MG63 (cell line): ENCODE measurements at regions not wholly inside any gene's neighbourhood (a gene's known extent, or its start where the extent isn't known, plus 50 kb on each side); places are given as distances from the start of the nearest gene placed in this dataset.
A peak's percentile ranks its signal among the peaks of the same experiment; 100 is the strongest.

ENCODE experiments used
- DNase-seq: peaks from one replicate; pipeline ENCODE4 v3.0.0-alpha.2; 2020
- H3K27me3 ChIP-seq: fragments of 250-450 bp; sonication (Bioruptor Pico); 2 replicates; pipeline ENCODE4 v1.5.1; 2020; ENCODE audit warnings: mild to moderate bottlenecking, moderate library complexity
- H3K36me3 ChIP-seq: fragments of 250-450 bp; sonication (Bioruptor Pico); 2 replicates; pipeline ENCODE4 v1.5.1; 2020; ENCODE audit warnings: mild to moderate bottlenecking, moderate library complexity
- H3K4me3 ChIP-seq: fragments of 250-450 bp; sonication (Bioruptor Pico); 2 replicates; pipeline ENCODE4 v1.5.1; 2020; ENCODE audit warnings: mild to moderate bottlenecking, moderate library complexity
- H3K9me3 ChIP-seq: fragments of 250-450 bp; sonication (Bioruptor Pico); 2 replicates; pipeline ENCODE4 v1.5.1; 2020; ENCODE audit warnings: mild to moderate bottlenecking, moderate library complexity

DNA sequence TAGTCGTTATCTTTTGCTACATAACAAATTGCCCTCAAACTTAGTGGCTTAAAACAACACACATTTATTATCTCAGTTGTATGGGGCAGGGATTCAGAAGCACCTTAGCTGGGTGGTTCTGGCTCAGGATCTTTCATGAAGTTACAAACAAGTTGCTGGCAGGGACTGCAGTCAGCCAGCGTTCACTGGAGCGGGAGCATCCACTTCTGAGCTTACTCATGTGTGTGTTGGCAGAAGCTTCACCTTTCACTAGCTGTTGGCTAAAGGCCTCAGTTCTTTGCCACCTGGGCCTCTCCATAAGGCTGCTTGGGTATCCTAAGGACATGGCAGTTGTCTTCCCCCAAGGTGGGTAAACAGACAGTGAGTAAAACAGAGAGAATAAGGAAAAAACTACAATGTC lies 365.7 kb downstream of the RPS29 start:
- no peak overlapping the region for H3K4me3 ChIP-seq
- H3K9me3 ChIP-seq: no peaks in the 10 kb centered on the region
- H3K27me3 ChIP-seq: no peaks in the 10 kb centered on the region
- no peaks in the 10 kb centered on the region for H3K36me3 ChIP-seq
- peak; percentile 49 for DNase-seq

DNA sequence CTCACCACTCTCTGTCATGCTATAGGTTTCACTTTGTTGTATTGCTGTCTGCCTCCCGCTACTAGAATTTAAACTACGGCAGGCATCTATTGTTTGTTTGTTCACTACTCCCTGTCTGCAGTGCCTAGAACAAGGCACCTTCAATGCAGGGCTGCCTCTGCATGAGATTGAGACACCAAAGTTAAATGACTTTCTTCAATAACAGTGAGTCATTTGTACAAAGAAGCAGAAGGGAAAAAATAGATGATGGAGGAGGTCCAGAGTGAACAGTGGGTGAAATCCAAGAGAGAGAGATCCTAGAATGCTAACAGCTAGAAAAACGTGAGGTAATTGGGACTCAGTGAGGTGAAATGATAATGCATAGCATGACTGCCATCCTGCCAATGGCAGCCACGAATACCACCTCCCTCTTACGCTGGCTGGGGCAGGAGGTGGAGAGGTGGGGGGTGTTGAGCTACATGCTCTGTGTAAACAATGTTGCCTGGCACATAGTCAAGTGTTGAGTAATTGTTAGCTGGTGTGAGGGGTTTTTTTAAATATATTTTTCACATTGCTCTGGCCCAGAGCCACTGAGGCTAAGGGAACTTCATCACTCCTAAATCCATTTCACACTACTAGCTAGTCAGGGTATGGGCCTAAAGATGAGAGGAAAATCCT lies 367.6 kb downstream of the RPS29 start:
- Histone ChIP-seq H3K36me3 (no peaks in the 10 kb centered on the region), H3K4me3 (no peak overlapping the region), H3K27me3 (no peaks in the 10 kb centered on the region), H3K9me3 (no peaks in the 10 kb centered on the region)
- peak; percentile 68 for DNase-seq

DNA sequence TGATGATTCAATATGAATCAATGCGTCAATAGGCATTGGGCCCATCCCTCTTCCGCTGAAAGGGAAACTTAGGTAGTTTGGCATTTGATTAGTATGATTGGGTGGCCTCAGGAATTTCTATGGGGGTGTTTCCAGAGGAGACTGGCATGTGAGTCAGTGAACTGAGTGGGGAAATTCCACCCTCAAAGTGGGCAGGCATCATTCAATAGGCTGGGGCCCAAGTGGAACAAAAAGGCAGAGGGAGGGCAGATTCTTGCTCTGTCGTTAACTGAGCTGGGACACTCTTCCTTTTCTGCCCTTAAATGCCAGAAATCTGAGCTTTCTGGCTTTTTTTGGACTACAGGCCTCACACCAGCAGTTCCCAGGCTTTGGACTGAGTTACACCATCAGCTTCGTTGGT lies 373.5 kb downstream of the RPS29 start:
- Histone ChIP-seq H3K27me3 (no peaks in the 10 kb centered on the region), H3K36me3 (no peaks in the 10 kb centered on the region), H3K4me3 (no peak overlapping the region), H3K9me3 (no peaks in the 10 kb centered on the region)
- DNase-seq: peak; percentile 18

DNA sequence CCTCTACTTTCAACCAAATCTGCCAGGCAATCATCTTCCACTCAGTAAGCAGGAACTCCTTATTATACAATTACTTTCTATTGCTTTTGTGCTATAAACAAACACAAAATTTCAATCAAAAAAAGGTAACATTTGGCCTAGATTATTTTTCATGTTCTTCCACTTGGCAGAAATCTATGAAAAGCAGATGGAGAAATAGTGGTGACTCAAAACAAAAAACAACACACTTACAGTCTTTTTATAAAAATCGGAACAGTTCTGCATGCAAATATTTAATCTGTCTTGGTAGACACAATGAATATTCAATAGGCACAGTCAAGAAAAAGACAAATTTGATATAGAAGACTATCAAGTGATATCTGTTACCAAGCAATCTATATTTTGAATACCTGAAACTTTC lies 376.8 kb downstream of the RPS29 start:
- H3K36me3 ChIP-seq: no peaks in the 10 kb centered on the region
- H3K4me3 ChIP-seq: no peak overlapping the region
- H3K9me3 ChIP-seq: no peaks in the 10 kb centered on the region
- DNase-seq: no peak
- H3K27me3 ChIP-seq: no peaks in the 10 kb centered on the region

DNA sequence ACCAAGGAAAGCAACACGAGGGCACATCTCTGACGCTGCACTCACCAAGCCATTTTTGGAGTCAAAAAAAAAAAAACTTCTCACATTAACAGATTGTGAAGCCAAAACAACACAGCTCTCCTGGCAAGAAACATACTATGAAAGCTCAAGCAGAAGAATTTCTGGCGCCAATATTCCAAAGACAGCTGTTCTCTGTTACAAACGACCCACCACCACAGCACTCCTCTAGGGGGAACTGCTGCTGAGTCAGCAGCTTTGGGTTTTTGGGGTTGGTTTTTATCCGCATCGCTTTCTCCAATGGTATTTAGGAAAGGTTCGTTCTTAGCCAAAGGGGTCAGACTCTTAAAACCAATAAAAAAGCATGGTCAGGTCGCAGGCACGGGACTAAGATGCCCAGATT lies 379.4 kb downstream of the RPS29 start:
- Histone ChIP-seq H3K36me3 (no peaks in the 10 kb centered on the region), H3K4me3 (no peak overlapping the region), H3K9me3 (no peaks in the 10 kb centered on the region), H3K27me3 (no peaks in the 10 kb centered on the region)
- DNase-seq: no peak

DNA sequence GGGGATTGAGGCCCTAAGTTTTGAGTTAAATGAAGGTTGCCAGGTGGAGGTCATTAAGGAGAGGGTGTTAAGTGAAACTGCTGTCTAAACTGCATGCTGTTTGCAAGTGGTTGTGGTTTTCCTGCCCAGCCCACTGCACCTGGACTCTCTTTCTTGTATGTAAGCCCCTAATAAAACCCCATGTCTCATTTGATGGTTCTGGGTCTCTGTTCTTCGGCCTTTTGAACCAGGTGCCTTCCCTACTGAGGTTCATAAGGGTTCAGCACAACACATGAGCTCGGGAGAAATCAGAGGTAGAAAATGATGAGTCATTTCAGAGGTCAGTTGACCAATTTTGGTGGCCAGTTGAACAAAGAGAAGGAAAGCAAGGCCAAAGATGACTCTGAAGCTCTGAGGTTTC lies 382.5 kb downstream of the RPS29 start:
- DNase-seq: no peak
- Histone ChIP-seq H3K9me3 (no peaks in the 10 kb centered on the region), H3K36me3 (no peaks in the 10 kb centered on the region), H3K4me3 (no peak overlapping the region), H3K27me3 (no peaks in the 10 kb centered on the region)

DNA sequence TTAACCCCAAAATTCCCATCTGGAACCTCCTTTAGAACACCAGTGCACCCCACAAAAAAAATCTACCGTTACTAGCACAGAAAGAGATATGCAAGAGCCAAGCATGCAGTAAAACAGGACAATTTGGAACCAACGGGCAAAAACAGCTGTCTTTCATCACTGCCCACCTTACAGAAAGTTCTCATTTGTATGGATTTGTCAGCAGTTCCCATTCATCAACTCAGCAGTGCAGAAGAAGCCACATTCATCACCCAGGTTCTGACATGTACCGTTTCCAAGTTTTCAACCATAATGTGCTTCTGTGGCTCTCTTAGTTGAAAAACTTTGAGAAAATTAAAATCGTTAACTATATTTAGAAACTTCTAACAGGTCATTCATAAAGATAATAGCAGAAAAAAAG lies 387.0 kb downstream of the RPS29 start:
- no peaks in the 10 kb centered on the region for H3K9me3 ChIP-seq
- no peak overlapping the region for H3K4me3 ChIP-seq
- H3K27me3 ChIP-seq: no peaks in the 10 kb centered on the region
- DNase-seq: no peak
- no peaks in the 10 kb centered on the region for H3K36me3 ChIP-seq

DNA sequence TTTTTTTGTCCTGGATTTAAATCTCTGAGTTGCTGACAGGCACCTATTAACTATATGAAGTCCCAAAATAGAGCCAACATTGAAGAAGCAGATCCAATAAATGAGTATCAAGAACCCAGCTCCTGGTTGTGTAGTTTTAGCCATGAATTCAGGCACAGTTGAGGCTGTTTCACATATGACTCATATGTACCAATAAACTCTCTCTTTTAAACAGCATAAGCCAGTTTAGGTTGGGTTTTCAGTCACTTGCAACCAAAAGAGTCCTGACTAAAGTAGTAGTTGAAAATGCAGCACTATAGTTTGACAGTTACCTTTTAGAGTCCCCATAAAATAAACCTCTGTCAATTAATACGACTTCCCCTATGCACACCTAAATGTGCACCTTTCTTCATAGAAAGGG lies 389.9 kb downstream of the RPS29 start:
- no peak overlapping the region for H3K4me3 ChIP-seq
- DNase-seq: no peak
- H3K36me3 ChIP-seq: no peaks in the 10 kb centered on the region
- H3K27me3 ChIP-seq: no peaks in the 10 kb centered on the region
- H3K9me3 ChIP-seq: no peaks in the 10 kb centered on the region

DNA sequence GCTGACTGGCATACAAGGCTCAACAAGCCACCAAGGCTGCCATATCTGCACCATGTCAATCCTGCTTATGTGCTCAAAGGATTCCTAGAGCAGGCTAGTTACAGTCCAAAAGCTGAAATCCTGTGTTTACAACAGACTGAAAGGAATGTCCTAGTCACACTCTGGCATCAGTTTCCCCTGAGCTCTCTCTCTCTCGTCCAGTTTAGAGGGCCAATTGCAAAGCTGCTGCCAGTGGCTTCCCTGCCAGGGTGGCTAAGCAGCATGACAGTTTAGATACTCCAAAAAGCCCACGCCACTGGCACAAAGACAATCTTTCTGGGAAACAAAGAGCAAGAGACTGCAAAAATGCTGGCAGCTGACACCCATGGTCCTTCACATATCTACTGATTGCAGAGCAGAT lies 392.1 kb downstream of the RPS29 start:
- H3K4me3 ChIP-seq: no peak overlapping the region
- no peaks in the 10 kb centered on the region for H3K27me3 ChIP-seq
- DNase-seq: peak; percentile 81
- H3K9me3 ChIP-seq: no peaks in the 10 kb centered on the region
- H3K36me3 ChIP-seq: no peaks in the 10 kb centered on the region

DNA sequence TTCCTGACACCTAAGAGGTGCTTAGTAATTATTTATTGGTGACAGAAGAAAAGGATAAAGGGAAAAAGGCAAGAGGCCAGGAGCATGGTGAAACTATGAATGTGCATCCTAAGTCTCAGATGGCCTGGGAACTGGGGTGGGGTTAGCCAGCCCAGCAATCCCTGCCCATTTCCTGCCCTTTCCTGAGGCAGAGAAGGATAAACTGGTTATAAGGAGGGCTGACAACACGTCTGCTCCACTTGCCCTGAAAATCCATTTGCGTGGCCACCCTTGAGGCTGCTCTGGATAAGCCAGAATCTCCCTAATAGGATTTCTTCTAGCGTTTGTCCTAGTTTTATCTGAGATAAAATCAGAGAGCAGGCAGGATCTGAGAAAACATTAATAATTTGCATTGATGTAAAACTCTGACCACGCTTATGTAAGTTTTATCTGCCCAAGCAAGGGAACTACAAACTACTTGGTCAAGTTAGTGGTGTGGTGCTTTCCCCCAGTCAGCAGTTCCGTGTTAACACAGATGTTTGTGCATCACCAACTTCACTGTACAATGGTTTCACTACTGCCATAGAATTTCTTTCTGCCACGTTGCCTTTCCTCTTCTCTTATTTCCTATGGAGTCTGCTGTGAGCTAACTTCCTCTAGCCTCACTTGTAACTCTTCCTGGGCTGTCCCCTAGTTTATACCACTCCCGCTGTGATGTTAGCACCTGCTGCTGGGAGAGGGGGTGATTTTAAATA lies 392.7 kb downstream of the RPS29 start:
- no peak for DNase-seq
- no peaks in the 10 kb centered on the region for H3K36me3 ChIP-seq

DNA sequence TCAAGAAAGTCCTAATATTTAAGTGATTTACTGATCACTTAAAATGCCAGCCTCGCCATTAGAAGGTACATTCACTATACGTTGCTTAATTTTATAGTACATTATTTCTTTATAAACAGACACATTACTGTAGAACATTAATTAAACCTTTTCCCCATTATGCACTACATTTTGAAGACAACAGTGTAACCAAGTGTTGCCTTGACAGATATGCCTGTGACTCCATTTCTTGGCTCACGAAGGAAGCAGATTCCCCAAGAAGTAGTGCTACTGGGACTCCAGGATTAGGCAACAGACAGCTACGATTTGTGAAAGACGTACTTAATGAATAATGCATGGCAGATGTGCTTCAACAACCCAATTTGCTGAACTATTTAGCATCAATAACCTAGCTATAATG lies 394.8 kb downstream of the RPS29 start:
- H3K27me3 ChIP-seq: no peaks in the 10 kb centered on the region
- no peak for DNase-seq
- no peaks in the 10 kb centered on the region for H3K36me3 ChIP-seq
- no peaks in the 10 kb centered on the region for H3K9me3 ChIP-seq
- H3K4me3 ChIP-seq: no peak overlapping the region

More for the DNA sequence above, 392.7 kb downstream of the RPS29 start:
- Histone ChIP-seq H3K9me3 (no peaks in the 10 kb centered on the region), H3K27me3 (no peaks in the 10 kb centered on the region), H3K4me3 (no peak overlapping the region)

DNA sequence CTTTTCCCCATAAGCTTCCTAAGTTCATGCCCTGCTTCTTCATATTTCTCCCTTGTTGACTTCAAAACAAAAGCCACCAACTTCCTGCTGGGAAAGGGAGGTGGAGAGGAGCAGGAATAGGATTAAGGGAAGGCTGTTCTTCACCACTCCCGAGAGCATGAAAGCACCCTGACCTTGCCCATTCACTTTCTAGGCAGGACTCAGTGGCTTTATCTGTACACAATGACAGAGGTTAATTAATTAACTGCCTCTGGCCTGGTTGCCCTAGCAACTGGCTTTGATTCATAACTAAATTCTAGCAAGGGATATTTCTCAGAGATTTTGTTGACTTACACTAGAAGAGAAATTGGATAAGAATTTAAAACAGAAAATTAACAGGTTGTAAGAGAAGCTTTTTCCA lies 396.8 kb downstream of the RPS29 start:
- no peaks in the 10 kb centered on the region for H3K27me3 ChIP-seq
- DNase-seq: no peak
- H3K36me3 ChIP-seq: no peaks in the 10 kb centered on the region
- no peaks in the 10 kb centered on the region for H3K9me3 ChIP-seq
- no peak overlapping the region for H3K4me3 ChIP-seq

DNA sequence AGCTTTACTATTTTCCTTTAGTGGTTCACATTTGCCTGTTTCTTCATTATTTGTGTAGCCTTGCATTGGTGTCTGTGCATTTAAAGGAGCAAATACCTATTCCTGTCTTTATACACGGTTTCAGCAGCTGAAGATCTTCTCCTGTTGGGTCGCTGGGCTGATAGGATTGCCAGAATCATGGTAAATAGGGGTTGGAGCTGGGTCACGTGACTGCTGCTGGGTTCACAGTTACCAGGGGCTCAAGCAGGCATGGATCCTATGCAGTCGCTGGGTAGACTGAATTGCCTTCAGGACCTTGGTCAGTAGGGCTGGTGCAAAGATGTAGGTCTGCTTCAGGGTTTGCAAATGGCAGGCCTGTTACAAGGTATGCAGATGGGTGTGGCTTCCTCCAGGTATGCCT lies 398.4 kb downstream of the RPS29 start:
- no peaks in the 10 kb centered on the region for H3K27me3 ChIP-seq
- H3K9me3 ChIP-seq: no peaks in the 10 kb centered on the region
- H3K4me3 ChIP-seq: no peak overlapping the region
- H3K36me3 ChIP-seq: no peaks in the 10 kb centered on the region
- no peak for DNase-seq

DNA sequence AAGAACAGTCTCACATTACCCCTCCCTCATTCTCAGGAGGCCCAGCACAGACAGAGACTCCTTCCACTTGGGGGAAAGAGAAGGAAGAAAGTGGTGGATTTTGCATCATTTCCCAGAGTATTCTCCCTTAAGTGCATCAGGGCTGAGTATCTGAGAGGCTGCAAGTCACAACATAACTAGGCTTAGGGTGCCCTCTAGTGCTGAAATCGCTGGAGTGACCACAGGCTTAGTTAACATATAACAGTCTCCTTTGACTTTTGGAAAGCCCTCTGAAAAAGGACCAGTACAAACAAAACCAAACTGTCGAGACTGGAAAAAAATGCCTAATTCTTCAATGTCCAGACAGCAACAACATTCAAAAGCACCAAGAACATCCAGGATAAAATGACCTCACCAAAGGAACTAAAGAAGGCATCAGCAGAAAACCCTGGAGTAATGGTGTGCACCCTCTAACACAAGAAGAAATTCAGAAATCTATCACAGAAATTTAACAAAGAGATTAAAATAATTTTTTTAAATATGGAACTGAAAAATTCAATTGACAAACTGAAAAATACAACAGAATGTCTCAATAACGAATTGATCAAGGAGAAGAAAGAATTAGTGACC lies 412.3 kb downstream of the RPS29 start:
- H3K36me3 ChIP-seq: no peaks in the 10 kb centered on the region
- H3K9me3 ChIP-seq: 0 out of 2 replicates have a peak, but pooled peaks cover 3% of the 10 kb centered on the region
- DNase-seq: peak; percentile 41

DNA sequence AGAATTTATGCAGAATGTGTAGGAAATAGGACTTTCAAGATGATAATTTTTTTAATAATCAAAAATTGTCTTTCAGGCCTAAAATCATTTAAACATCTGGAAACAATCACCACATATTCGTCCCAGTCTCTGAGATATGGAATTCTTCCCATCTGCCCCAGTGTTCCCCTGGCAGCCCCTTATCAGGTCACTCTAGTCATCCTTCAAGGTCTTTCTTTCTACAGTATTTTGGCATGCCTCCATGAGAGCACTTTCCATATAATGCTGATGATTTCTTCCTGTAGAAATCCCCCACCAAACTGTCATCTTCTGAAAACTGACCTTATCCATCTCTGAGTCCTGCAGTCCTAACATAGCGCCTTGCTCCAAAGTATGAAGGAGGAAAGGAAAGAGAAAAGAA lies 422.1 kb downstream of the RPS29 start:
- no peak for DNase-seq
- no peaks in the 10 kb centered on the region for H3K27me3 ChIP-seq
- H3K36me3 ChIP-seq: no peaks in the 10 kb centered on the region
- no peaks in the 10 kb centered on the region for H3K9me3 ChIP-seq
- no peak overlapping the region for H3K4me3 ChIP-seq

More for the DNA sequence above, 412.3 kb downstream of the RPS29 start:
- no peak overlapping the region for H3K4me3 ChIP-seq
- H3K27me3 ChIP-seq: no peaks in the 10 kb centered on the region

DNA sequence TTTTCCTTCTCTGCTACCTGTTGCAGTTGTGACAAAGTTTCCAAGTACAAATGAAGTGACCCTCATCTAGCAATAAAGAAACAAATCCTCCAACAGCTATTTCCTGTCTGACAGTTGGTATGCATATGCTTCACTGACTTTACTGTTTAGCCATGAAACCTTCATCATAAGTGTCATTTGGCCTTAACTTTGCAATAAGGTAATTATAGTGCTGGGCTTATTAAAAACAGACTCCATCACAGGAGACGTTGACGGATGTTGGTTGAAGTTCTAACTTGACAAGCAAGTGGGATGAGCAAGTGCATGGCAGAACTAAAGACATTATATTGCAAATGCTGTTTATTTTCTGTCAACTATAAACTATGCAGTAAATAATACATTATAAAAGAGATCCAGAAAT lies 425.2 kb downstream of the RPS29 start:
- Histone ChIP-seq H3K27me3 (no peaks in the 10 kb centered on the region), H3K4me3 (no peak overlapping the region), H3K36me3 (no peaks in the 10 kb centered on the region), H3K9me3 (no peaks in the 10 kb centered on the region)
- DNase-seq: no peak

DNA sequence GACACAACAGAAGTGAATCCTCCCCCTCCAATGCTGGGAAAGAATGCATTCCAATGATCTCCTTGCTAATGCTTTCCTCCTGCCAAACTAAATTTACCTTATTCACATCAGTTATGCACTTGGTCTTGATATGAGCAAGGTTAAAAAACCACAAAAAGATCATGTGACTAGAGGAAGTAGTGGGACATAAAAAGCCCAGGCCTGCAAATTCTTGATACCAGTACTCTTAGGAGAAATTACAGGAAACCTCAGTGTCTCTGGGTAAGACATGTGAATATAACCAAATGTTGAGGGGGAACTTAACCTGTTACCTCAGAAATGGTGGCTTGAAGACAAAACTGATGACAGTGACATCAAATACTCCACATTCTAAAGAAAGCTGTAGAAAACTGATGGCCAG lies 427.1 kb downstream of the RPS29 start:
- Histone ChIP-seq H3K4me3 (no peak overlapping the region), H3K36me3 (no peaks in the 10 kb centered on the region), H3K27me3 (no peaks in the 10 kb centered on the region), H3K9me3 (no peaks in the 10 kb centered on the region)
- DNase-seq: no peak

DNA sequence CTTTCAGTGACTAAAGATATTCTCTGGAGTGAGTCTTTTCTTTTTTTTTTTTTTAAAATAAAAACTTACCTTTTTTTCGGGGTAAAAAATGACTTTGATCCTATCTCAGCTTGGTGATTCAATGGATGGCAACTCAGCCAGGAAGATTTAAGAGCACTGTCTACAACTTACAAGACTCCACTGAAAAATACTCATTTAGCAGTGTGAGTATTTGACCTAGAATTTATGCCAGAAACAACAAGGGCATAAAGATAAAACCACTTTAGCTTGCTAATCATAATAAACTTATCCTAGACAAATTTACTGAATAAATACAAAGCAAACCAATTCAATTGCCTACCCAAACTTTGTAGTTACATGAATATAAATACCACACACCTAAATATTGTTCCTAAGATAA lies 446.6 kb downstream of the RPS29 start:
- no peak for DNase-seq
- Histone ChIP-seq H3K4me3 (no peak overlapping the region), H3K27me3 (no peaks in the 10 kb centered on the region), H3K9me3 (no peaks in the 10 kb centered on the region), H3K36me3 (no peaks in the 10 kb centered on the region)
